Suppressor macrophage treated with lipopolysaccharide for 4 hours (primary cell): ENCODE measurements at regions not wholly inside any gene's neighbourhood (a gene's known extent, or its start where the extent isn't known, plus 50 kb on each side); places are given as distances from the start of the nearest gene placed in this dataset.

ENCODE experiments used
- DNase-seq: peaks from one replicate; pipeline ENCODE4 v3.0.0-alpha.2; 2020

DNA sequence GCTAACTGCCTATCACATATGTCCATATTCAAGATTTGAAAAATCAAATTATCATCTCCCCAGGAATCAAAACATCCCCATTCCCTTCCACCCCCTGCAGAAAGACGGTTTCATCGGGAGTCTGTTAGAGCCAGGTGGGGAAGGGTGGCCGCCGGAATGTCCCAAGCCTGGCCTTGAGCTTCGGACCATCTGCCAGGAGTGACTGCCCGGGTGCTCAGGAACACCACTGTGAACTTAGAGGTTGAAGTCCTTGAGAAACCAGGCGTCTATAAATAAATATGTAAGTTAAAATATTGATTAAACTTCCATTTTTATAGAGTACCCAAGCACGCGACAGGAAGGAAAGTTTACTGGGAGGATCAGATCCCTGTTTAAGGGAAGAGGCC lies 250.8 kb downstream of the DLL1 start:
- DNase-seq = no peak

DNA sequence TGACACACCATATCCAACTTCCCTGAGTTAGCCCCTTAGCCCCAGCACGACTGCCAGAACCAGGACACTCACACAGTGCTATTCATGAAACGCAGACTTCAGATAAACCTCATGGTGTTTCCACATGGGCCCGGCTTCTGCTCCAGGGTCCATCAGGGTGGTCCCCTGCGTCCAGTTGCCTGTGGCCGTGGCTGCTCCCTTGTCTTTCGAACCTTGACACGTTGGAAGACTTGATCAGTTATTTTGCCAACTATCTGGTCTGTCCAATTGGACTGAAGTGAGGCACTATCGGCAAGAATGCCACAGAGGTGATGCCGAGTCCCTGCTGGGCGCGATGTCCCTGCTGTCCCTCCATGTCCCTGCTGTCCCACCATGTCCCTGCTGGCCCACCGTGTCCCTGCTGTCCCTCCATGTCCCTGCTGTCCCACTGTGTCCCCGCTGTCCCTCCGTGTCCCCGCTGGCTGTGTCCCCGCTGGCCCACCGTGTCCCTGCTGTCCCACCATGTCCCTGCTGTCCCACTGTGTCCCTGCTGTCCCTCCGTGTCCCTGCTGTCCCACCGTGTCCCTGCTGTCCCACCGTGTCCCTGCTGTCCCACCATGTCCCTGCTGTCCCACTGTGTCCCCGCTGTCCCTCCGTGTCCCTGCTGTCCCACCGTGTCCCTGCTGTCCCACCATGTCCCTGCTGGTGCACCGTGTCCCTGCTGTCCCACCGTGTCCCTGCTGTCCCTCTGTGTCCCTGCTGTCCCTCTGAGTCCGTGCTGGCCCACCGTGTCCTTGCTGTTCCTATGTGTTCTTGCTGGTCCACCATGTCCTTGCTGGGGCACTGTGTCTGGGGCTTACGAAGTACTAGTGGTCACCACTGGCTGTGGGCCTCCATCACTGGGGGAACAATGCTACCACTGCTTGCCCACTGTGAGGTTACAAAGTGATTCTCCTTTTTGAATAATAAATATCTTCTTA lies 251.4 kb downstream of the DLL1 start:
- no peak for DNase-seq

DNA sequence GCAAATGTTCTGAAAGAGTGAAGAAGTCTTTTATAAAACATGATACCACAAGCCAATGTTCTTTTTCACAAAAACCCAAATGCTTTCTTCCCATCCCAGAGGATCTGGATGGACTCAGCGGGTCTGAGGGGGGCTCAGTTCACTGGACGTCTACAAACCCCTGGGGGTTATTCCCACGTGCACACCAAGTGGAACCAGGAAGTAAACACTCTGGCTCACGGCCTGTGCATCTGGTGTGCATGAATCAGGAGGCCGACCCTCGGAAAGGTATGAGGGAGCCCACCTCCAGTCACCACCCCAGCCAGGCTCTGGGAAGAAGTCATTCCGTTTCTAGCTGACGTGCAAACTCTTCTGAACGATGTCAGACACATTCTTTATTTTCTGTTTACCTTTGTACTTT lies 252.2 kb downstream of the DLL1 start:
- no peak for DNase-seq

DNA sequence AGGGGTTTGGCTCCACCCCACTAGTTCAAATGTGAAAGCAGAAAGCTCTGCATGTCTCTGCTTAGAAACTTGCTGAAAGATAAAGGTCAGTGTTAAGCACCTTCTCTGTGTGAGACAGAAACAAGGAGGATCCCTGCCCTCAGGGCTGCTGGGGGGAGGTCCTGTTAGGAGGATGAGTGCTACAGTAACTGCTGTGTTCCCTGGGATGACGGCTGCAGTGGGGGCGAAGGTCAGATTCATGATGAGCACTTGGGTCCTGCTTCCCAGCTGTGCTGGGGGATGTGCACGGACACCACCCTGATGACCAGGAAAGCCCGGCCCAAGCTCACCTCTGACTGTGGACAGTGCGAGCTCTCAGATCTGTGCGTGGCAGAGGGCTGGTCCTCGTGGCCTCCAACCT lies 252.6 kb downstream of the DLL1 start:
- DNase-seq = no peak

DNA sequence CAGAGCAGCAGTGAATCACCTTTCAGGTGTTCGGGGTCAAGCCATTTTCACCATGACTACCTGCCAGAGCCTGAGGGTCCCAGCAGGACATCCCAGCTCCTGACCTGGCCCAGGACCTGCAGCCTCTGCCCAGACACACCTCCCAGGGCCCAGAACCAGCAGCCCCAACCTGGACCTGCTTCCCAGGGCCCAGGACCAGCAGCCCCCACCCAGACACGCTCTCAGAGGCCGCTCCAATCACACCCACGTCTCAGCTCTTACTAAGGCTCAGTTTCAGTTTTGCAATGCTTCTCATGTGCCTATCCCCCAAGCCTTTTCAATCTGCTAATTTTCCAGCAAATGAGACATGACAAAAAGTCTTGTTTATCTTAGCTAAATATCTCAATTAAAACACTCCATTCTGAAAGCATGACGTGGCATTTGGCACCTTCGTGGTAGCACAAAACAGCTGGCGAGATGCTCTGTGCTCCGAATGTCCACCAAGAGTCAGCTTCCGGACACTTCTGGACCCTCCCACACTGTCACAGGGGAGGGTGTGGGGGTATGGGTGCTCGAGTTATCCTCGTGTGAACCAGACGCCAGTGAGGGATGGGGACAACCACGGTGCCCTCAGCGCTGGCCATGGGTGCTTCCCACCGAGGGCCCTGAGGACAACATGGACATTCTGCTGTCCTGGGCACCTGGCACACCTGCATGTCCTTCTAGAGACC lies 253.2 kb downstream of the DLL1 start:
- DNase-seq = no peak

DNA sequence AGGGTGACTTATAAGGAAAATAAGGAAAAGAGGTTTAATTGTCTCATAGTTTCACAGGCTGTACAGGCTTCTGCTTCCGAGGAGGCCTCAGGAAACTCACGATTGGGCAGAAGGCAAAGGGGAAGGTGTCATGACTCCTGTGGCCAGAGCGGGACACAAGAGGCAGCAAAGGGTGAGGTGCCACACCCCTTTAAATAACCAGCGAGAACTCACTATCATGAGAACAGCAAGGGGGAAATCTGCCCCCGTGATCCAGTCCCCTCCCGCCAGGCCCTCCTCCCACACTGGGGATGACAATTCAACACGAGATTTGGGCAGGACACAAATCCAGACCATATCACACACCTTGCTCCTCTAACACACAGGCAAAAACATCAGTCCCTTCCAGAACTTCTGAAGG lies 254.0 kb downstream of the DLL1 start:
- DNase-seq = peak; percentile 46

DNA sequence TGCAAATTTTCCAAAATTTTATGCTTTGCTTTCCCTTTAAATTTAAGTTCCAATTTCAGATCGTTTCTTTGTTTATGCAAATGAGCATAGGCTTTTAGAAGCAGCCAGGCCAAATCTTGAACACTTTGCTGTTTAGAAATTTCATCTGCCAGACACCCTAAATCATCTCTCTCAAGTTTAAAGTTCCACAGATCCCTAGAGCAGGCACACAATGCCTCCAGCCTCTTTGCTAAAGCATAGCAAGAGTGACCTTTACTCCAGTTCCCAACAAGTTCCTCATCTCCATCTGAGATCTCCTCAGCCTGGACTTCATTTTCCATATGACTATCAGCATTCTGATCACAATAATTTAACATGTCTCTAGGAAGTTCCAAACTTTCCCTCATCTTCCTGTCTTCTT lies 254.5 kb downstream of the DLL1 start:
- peak; percentile 35 for DNase-seq

DNA sequence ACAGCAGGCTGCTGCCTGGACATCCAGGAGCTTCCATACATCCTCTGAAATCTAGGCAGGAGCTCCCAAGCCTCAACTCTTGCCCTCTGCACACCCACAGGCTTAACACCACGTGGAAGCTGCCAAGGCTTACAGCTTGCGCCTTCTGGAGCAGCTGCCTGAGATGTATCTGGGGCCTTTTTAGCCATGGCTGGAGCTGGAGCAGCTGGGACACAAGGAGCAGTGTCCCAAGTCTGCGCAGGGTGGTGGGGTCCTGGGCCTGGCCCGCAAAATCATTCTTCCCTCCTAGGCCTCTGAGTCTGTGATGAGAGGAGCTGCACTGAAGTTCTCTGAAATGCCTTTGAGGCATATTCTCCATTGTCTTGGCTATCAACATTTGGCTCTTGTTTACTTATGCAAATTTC lies 255.0 kb downstream of the DLL1 start:
- DNase-seq = no peak

DNA sequence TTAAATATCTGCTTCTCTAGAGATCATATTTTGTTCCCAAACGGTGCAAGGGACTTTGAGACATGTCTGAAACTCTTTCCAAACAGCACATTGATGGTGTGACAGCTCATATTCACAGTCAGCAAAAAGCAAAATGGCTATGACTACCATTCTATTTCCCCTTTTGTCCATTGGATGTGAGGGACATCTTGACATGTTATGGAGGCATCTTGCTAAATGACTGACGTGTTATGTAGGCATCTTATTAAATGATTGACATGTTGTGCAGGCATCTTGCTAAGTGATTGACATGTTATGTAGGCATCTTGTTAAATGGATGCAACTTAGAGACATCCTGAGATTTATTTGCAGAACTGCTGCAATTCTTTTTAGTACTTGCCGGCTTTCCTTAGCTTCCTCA lies 255.8 kb downstream of the DLL1 start:
- DNase-seq = peak; percentile 48

DNA sequence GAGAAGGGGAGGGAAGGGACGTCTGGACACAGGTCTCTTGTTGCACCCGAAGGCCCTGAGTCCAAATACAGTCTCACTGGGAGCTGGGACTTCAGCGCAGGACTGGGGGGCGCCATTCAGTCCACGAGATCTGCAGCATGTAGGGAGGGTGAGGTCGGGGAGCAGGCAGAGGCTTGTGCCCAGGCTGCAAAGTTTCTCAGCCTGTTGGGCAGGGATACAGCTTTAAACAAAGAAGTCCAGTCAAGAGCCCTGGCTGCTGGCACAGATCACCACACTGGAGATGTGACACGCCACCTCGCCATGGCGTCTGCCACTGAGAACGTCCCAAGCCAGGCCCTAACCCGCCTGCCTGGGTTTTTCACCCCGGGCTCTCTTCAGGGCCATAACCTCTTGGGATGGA lies 256.6 kb downstream of the DLL1 start:
- no peak for DNase-seq

DNA sequence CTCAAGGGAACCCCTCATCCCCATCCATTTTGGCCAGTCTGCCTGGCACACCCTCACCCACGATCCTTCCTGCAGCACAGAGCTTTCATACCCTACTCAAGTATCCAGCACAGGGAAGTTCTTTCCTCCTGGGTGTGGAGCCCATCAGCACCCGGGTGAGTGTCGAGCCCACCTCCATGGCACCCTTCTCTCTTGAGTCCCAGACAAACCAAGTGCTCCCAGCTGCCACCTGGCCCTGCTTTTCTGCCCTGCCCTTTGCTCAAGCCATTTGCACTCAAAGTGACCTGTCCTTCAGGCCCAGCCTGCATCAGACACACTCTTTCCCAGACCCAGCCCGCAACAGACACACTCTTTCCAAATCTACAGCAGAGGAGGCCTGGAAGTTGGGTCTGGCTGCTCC lies 257.2 kb downstream of the DLL1 start:
- DNase-seq = no peak

DNA sequence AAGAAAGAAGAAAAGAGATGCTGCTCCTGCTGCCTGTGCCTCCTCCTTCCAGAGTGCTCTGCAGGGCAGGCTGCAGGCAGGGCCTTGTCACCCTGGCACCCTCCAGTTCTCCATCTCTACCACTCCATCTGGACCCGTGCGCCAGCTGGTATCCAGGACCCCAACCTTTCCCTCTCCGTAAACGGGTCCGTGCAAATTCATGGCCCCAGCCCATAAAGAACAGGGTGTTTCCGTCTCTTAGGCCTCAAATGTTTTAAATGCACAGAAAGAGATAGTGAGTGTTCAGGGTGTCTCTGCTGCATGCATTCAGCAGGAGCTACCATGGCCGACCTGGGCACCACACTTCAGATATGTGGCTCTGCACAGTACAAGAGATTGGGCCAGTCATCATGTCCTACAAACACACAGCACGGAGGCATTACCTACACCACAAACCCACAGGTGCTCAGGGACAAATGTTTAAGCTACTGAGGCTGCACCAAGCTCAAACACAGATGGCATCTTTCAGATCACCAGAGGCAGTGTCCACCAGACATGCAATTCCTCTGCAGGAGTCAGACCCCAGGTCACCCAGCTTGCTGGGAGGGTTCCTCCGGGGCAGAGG lies 258.1 kb downstream of the DLL1 start:
- no peak for DNase-seq

DNA sequence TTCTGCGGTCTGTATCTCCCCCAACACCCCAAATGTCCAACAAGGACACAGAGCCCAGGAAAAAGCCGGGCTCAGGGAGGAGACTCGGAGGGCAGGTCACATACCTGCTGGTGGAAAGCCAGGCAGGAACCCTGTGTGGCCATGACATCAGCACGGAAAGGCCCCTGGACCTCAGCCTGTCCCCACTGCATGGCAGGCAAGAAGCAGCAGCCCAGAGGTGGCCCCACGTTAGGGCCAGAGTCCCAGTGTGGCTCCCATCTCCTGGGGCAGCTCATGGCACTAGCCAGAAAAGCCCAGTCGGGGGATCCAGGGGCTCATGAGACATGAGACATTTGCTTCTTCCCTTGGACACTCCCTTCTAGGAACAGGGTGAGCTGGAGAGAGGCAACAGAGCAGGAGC lies 258.7 kb downstream of the DLL1 start:
- DNase-seq = no peak

DNA sequence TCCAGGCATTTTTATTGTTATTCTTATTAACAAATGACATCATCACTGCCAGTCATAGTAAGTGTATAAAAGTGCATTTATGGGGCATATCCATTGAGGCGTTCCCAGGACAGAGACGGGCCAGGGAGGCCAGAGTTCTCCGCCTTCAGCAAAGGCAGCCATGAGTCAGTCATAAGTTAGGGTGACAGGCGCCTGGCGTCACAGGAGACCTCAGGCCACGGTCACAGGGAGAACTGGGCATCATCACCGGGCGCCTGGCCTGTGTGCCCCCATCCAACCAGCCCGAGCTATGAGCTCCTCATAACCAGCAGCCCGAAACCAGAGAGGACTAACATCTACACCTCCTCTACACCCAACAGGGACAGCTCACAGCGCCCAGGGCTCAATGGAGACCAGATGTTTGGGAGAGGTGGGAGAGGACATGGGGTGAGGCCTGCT lies 259.2 kb downstream of the DLL1 start:
- DNase-seq = no peak

DNA sequence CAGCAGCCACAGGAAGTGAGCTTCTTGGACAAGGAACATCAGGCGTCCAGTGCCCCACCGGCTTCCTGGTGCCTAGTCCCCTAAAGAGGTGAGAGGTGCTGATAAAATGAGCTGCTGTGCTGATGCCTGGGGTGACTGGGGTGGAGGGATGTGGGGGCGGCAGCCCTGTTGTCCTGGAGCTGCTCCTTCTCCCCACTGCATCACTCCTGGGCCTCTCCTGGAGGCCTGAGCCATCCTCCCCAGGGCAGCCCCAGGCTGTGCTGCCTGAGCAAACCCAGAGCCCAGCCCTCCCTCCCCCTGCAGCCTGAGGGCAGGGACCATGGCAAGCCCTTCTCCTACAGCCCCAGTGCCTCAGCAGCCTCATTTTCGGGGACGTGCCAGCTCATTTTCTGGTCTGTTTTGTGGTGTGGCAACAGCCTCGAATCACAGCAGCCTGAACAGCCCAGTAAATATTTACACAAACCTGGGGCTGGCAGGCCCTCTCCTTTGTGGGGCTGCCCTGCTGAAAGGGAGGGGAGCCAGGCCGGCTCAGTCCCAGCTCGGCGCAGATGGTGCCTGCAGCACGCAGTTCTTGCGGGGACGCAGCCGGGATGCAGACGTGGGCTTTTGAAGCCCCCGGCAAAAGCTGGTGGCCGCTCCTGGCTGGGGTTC lies 259.9 kb downstream of the DLL1 start:
- no peak for DNase-seq

DNA sequence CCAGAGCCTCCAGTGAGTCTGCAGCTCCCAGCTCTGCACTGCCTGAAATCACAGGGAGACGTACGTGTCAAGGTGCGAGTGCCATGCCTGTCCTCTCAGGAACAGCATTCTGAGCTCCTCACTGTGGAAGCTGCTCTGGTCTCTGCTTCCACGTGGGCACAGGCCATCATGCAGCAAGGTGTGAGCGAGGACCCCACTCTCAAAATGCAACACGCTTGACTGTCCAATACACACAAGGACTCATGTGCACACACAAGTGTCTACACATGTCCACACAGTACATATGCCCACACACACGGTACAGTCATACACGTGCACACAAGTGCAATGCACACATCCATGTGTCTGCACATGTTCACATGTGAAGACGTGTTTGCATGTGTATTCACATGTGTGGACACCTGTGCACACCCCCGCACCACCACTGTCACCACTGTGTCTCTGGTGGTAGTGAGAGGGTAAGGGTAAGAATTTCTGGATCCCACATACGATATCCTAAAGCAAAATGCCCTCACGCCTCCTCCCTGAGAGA lies 260.5 kb downstream of the DLL1 start:
- no peak for DNase-seq

DNA sequence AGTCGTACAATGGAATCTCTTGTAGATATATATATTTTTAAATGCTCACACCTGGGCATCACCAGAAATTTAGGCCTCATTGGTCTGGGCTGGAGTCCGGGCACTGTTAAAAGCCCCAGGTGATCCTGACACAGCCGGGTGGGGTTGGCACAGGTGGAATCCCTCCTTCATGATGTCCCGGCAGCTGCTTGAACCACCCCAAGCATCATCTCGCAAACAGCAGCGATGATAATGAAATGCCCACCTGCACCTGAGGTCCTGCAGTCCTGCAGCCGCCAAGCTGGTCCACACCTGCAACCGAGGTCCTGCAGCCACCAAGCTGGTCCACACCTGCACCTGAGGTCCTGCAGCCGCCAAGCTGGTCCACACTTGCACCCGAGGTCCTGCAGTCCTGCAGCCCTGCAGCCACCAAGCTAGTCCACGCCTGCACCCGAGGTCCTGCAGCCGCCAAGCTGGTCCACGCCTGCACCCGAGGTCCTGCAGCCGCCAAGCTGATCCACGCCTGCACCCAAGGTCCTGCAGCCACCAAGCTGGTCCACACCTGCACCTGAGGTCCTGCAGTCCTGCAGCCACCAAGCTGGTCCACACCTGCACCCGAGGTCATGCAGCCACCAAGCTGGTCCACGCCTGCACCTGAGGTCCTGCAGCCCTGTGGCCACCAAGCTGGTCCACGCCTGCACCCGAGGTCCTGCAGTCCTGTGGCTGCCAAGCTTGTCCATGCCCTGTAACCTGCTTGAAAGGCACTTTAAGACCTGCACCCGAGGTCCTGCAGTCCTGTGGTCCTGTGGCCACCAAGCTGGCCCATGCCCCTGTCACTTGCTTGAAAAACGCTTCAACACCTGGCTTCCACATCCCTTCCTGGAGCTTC lies 261.2 kb downstream of the DLL1 start:
- DNase-seq = no peak

DNA sequence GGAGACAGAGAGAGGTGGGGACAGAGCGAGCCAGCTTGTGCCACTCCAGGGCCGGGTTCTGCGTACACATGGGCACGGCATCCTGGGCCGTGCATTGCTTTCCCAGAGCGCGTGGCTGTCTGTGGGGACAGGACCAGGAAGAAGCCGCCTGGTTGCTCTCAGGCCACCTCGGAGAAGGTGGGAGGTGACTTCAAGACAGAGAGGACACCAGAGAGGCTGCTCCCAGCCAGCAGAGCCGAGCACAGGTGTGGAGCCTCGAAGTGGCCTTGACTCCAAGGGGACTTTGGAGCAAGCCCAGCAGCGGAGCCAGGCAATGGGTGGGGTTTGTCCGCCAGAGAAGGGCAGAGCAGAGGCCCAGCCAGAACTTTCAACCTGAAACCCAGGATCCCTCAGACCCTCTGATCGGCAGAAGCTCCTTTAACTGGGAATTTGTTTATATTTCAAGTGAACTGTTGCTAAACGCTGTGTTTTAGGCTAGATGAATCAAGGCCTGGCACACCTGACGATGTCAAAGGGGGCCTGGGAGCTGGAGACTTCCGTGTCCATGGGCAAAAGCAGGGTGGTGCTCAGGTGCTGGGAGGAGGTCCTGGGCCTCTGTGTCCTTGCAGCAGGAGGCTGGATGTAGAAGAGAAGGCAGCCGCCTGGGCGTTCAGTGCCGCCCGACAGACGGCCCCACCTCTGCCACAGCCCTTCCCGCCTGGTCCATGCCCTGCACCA lies 262.1 kb downstream of the DLL1 start:
- no peak for DNase-seq

DNA sequence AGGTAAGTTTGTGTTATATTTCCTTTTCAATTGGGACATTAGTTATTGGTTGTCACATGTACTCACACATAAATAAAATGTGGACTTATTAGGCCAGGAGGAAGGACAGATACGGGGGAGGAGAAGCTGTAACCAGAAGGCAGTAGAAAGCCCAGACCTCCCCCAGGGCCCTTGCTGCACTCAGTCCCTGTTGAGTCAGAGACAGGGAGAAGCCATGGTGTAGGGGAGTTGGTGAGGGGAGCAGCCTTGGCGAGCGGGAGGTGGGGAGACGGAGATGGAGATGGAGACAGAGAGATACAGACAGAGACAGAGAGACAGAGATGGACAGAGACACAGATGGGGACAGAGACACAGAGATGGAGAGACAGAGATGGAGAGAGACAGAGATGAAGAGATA lies 263.2 kb downstream of the DLL1 start:
- DNase-seq = no peak

DNA sequence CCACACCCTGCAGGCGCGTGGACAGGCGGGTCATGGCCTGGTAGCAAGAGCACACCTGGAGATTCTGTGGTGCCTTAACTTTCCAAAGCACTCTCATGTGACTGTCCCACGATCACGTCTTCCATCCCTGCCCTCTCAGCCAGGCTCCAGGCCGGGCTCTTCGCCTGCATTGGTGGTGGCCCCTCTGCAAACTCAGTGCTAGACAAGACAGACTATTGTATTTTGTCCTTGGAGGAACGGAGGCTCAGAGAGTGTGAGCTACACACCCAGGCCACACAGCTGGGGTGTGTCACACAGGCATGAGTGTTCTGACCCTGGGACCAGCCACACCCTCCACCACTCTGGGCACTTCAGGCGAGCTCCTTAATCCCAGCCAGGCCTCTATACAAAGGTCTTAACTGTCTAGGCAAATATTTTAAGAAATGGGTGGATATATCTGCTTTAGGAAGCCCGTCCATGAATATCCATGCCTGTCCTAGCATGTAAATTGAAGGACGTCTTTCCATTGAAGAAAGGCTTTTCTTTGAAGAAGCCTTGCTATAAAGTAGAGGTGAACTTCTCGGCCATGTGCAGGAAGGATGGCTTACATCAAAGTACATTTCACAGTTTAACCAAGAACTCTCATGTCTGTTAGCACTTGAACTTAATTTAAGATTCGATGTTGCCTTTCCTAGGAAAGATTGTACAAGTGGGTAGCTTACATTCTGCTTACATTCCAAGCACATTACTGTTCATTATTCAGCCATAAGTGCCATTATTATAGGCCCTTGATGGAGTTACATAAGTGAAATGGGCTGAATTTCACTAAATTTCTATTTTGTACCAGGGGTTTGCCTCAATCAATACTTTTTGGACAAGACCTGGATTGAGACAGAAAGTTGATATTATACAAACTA lies 263.9 kb downstream of the DLL1 start:
- no peak for DNase-seq
